H1 (cell line): ENCODE measurements at regions not wholly inside any gene's neighbourhood (a gene's known extent, or its start where the extent isn't known, plus 50 kb on each side); places are given as distances from the start of the nearest gene placed in this dataset.

Experiments used
- CTCF ChIA-PET: fragments of 300-600 bp; sonication (Branson Sonifier 250); formaldehyde crosslinking; loops from one replicate; lab custom pipeline; 2021; ENCODE audit not compliant: partially characterized antibody; lab: Charles Lee
- POLR2A ChIA-PET: fragments of 300-600 bp; sonication (Branson Sonifier 250); formaldehyde crosslinking; loops from one replicate; lab custom pipeline; 2021; ENCODE audit warnings: inconsistent platforms; ENCODE audit not compliant: partially characterized antibody; lab: Charles Lee
- DNase-seq, 2 experiments: peaks; one replicate each; pipeline versions ENCODE4 v3.0.0 to v3.0.0-alpha.2; 2010 to 2022; ENCODE audit warnings: low spot score in 2 of 2, low read depth in 1 of 2, mixed read lengths in 1 of 2
- FAIRE-seq: peaks from 2 replicates; lab custom pipeline; 2011; peaks lifted over from hg19 to GRCh38; lab: Jason Lieb, UNC
- H2AFZ ChIP-seq: 2 replicates; pipeline ENCODE4 v1.8.1; 2012; ENCODE audit warnings: low read length, inconsistent platforms
- H2AK5ac ChIP-seq: 2 replicates; pipeline ENCODE4 v1.6.1; 2013; ENCODE audit warnings: low read depth, low read length
- H2BK120ac ChIP-seq: replicated peaks from 2 replicates; pipeline ENCODE3; 2013; ENCODE audit warnings: low read depth, low read length, inconsistent platforms
- H2BK12ac ChIP-seq: 2 replicates; pipeline ENCODE4 v1.6.1; 2013; ENCODE audit warnings: low read depth, low read length
- H2BK15ac ChIP-seq: 2 replicates; pipeline ENCODE4 v1.6.1; 2013; ENCODE audit warnings: low read length
- H2BK20ac ChIP-seq: 2 replicates; pipeline ENCODE4 v1.6.1; 2013; ENCODE audit warnings: low read length
- H2BK5ac ChIP-seq: 2 replicates; pipeline ENCODE4 v1.6.1; 2013; ENCODE audit warnings: low read depth, low read length
- H3K14ac ChIP-seq: 2 replicates; pipeline ENCODE4 v1.6.1; 2013; ENCODE audit warnings: inconsistent platforms; ENCODE audit not compliant: insufficient read length
- H3K18ac ChIP-seq: 2 replicates; pipeline ENCODE4 v1.6.1; 2013; ENCODE audit warnings: low read length; ENCODE audit errors: extremely low read depth
- H3K23ac ChIP-seq: 2 replicates; pipeline ENCODE4 v1.6.1; 2013; ENCODE audit warnings: inconsistent platforms; ENCODE audit not compliant: insufficient read length
- H3K23me2 ChIP-seq: 2 replicates; pipeline ENCODE4 v1.6.1; 2013; ENCODE audit warnings: low read depth, low read length
- H3K27ac ChIP-seq: 2 replicates; pipeline ENCODE4 v1.6.1; 2011; ENCODE audit warnings: low read depth, low read length, inconsistent platforms
- H3K27me3 ChIP-seq, 4 experiments: replicated peaks in 1 of 4; 1 replicate in 1 of 4; 2 replicates in 3 of 4; pipeline versions ENCODE4 v1.6.1 to v1.8.1; 2011 to 2013; ENCODE audit warnings: low read length in 3 of 4, mild to moderate bottlenecking in 3 of 4, inconsistent platforms in 2 of 4, mixed read lengths in 2 of 4, moderate library complexity in 1 of 4; ENCODE audit not compliant: control insufficient read depth in 3 of 4, insufficient read depth in 3 of 4; ENCODE audit errors: extremely low read depth in 1 of 4
- H3K36me3 ChIP-seq, 4 experiments: 2 replicates each; pipeline versions ENCODE4 v1.6.1 to v1.8.1; 2011 to 2013; ENCODE audit warnings: mild to moderate bottlenecking in 4 of 4, low read length in 3 of 4, moderate library complexity in 2 of 4, control low read depth in 1 of 4, inconsistent platforms in 1 of 4; ENCODE audit not compliant: insufficient read depth in 4 of 4, control insufficient read depth in 2 of 4
- H3K4ac ChIP-seq: replicated peaks from 2 replicates; pipeline ENCODE3; 2013; ENCODE audit warnings: low read length, low read depth, mixed read lengths, inconsistent platforms; ENCODE audit not compliant: insufficient read length
- H3K4me1 ChIP-seq, 4 experiments: replicated peaks in 1 of 4; 1 replicate in 1 of 4; 2 replicates in 3 of 4; pipeline versions ENCODE4 v1.6.1 to v1.8.1; 2011 to 2013; ENCODE audit warnings: low read length in 3 of 4, inconsistent platforms in 2 of 4, mixed read lengths in 1 of 4; ENCODE audit not compliant: insufficient read depth in 4 of 4, control insufficient read depth in 3 of 4
- H3K4me2 ChIP-seq, 2 experiments: 2 replicates each; pipeline versions ENCODE4 v1.6.1 to v1.8.1; 2011 to 2013; ENCODE audit warnings: low read depth in 2 of 2, low read length in 2 of 2, control low read depth in 1 of 2, inconsistent platforms in 1 of 2, mild to moderate bottlenecking in 1 of 2; ENCODE audit not compliant: insufficient read depth in 1 of 2
- H3K4me3 ChIP-seq, 4 experiments: fragments of 200-600, 300-600 bp in 1 of 4; sonication (generic), shearing (Covaris generic), sonication (Bioruptor Twin) in 1 of 4; 2 replicates each; pipeline versions ENCODE4 v1.5.1 to v1.8.1; 2011 to 2016; ENCODE audit warnings: low read length in 4 of 4, low read depth in 3 of 4, control low read depth in 2 of 4, inconsistent platforms in 2 of 4, mild to moderate bottlenecking in 2 of 4, mixed read lengths in 1 of 4, moderate library complexity in 1 of 4; ENCODE audit not compliant: insufficient read depth in 2 of 4; ENCODE audit errors: extremely low read depth in 1 of 4
- H3K56ac ChIP-seq: replicated peaks from 2 replicates; pipeline ENCODE3; 2013; ENCODE audit warnings: low read depth, mild to moderate bottlenecking, mixed read lengths, low read length, inconsistent platforms; ENCODE audit not compliant: insufficient read length
- H3K79me1 ChIP-seq: 2 replicates; pipeline ENCODE4 v1.6.1; 2013; ENCODE audit warnings: low read depth, low read length, control low read depth
- H3K79me2 ChIP-seq, 2 experiments: 2 replicates each; pipeline versions ENCODE4 v1.6.1 to v1.8.1; 2012 to 2013; ENCODE audit warnings: low read length in 2 of 2, mild to moderate bottlenecking in 2 of 2, inconsistent platforms in 1 of 2; ENCODE audit not compliant: insufficient read depth in 2 of 2, control insufficient read depth in 1 of 2
- H3K9ac ChIP-seq, 4 experiments: replicated peaks in 1 of 4; 1 replicate in 1 of 4; 2 replicates in 3 of 4; pipeline versions ENCODE4 v1.6.1 to v1.8.1; 2011 to 2013; ENCODE audit warnings: low read depth in 3 of 4, low read length in 3 of 4, control low read depth in 2 of 4, mild to moderate bottlenecking in 2 of 4, moderate library complexity in 2 of 4, inconsistent platforms in 1 of 4; ENCODE audit errors: extremely low read depth in 1 of 4
- H3K9me3 ChIP-seq, 2 experiments: 2 replicates each; pipeline versions ENCODE4 v1.6.1 to v1.8.1; 2012 to 2013; ENCODE audit warnings: mild to moderate bottlenecking in 2 of 2, moderate library complexity in 2 of 2, control low read depth in 1 of 2, inconsistent platforms in 1 of 2, low read depth in 1 of 2, low read length in 1 of 2, mixed read lengths in 1 of 2; ENCODE audit not compliant: insufficient read depth in 2 of 2
- H4K20me1 ChIP-seq, 2 experiments: replicated peaks in 1 of 2; 2 replicates each; pipeline versions ENCODE3 to v1.8.1; 2011 to 2013; ENCODE audit warnings: inconsistent platforms in 2 of 2, low read length in 2 of 2, mild to moderate bottlenecking in 1 of 2; ENCODE audit not compliant: insufficient read depth in 2 of 2, control insufficient read depth in 1 of 2
- H4K5ac ChIP-seq: 2 replicates; pipeline ENCODE4 v1.6.1; 2013; ENCODE audit warnings: low read length, low read depth, mixed read lengths, inconsistent platforms; ENCODE audit not compliant: insufficient read length
- H4K8ac ChIP-seq: 2 replicates; pipeline ENCODE4 v1.8.0; 2013; ENCODE audit warnings: mild to moderate bottlenecking, moderate library complexity, low read length, inconsistent platforms; ENCODE audit not compliant: insufficient read depth; ENCODE audit errors: extremely low read depth
- H4K91ac ChIP-seq: replicated peaks from 2 replicates; pipeline ENCODE3; 2013; ENCODE audit warnings: low read length, mixed read lengths, inconsistent platforms; ENCODE audit not compliant: insufficient read length
- EGR1 ChIP-seq: IDR thresholded peaks from 2 replicates; pipeline ENCODE4 v1.6.1; 2011; ENCODE audit warnings: low read depth, low read length, borderline replicate concordance
- MAFK ChIP-seq: IDR thresholded peaks from 2 replicates; pipeline ENCODE4 v1.6.1; 2012; ENCODE audit warnings: low read depth, mild to moderate bottlenecking, improper control_type of control experiment, low read length
- WGBS, 2 experiments: shearing (Covaris generic) in 1 of 2; methylation state at CpG; one replicate each; pipeline versions ENCODE4 v1.1.6 to v1.1.7; 2013 to 2015; ENCODE audit warnings: low lambda C conversion rate in 2 of 2, mixed read lengths in 2 of 2, inconsistent platforms in 1 of 2, low coverage in 1 of 2, missing lambda C conversion rate in 1 of 2; ENCODE audit not compliant: insufficient replicate concordance in 2 of 2, insufficient coverage in 1 of 2, insufficient read length in 1 of 2; ENCODE audit errors: extremely low coverage in 1 of 2, missing lambda C conversion rate in 1 of 2; 5-methylcytosine and 5-hydroxymethylcytosine counted together

GRCh38 chr5:32964261-32964660, 253.1 kb downstream of the NPR3 start:
- Histone ChIP-seq H3K9me3 (peaks cover 3 to 4% of the 10 kb centered on the region in 2 experiments; a peak in 3 of 4 replicates), H3K27me3 (no peaks in the 10 kb centered on the region), H2BK20ac (no peak overlapping the region), H2BK120ac (no peak overlapping the region), H3K9ac (no peak overlapping the region), H3K56ac (no peak overlapping the region), H3K14ac (no peak overlapping the region), H3K4ac (no peak overlapping the region), H3K23ac (no peak overlapping the region), H4K5ac (no peak overlapping the region), H3K79me2 (no peaks in the 10 kb centered on the region), H3K23me2 (no peaks in the 10 kb centered on the region), H3K79me1 (no peaks in the 10 kb centered on the region), H3K36me3 (no peaks in the 10 kb centered on the region), H3K27ac (no peak overlapping the region), H4K91ac (no peak overlapping the region), H2BK12ac (no peak overlapping the region), H3K4me2 (no peak overlapping the region), H3K4me1 (peaks cover 0 to 5% (median 2%) of the 10 kb centered on the region in 4 experiments; a peak in 3 of 7 replicates), H2BK15ac (no peak overlapping the region), H2AFZ (peak overlapping the region; percentile 96), H4K8ac (no peak overlapping the region), H3K4me3 (no peak overlapping the region), H4K20me1 (no peaks in the 10 kb centered on the region), H2AK5ac (no peak overlapping the region), H2BK5ac (no peak overlapping the region), H3K18ac (no peak overlapping the region)
- WGBS, 2 experiments = 58 to 100% methylated on average over 1 to 3 of the region's 3 CpGs
- CTCF ChIA-PET = interaction anchor here (1.1 kb wide), 3 partner anchors 22 to 203 kb away, joined by 3 to 5 read pairs (median 4); no protein-coding TSS in a partner anchor
- no peak for FAIRE-seq
- 0 out of 2 replicates have a peak, but pooled peaks have one; percentile 11 for TF ChIP-seq MAFK
- no peak for TF ChIP-seq EGR1
- DNase-seq = no peak
- POLR2A ChIA-PET = no interaction called here
